ENCODE measurements at regions not wholly inside any gene's neighbourhood (a gene's known extent, or its start where the extent isn't known, plus 50 kb on each side); places are given as distances from the start of the nearest gene placed in this dataset.

- no peak for TF ChIP-seq CTCF (IDR thresholded peaks at IDR 0.05)
- TF ChIP-seq POLR2A (IDR thresholded peaks at IDR 0.05) = no peak
- TF ChIP-seq EP300 (IDR thresholded peaks at IDR 0.05) = no peak
Measured at GRCh38 chr4:156146571-156146970, 192.9 kb upstream of the CTSO start.
